Fibroblast of villous mesenchyme (primary cell): ENCODE measurements at regions not wholly inside any gene's neighbourhood (a gene's known extent, or its start where the extent isn't known, plus 50 kb on each side); places are given as distances from the start of the nearest gene placed in this dataset.

Source experiments
- DNase-seq: peaks from one replicate; pipeline ENCODE4 v3.0.0-alpha.2; 2010; ENCODE audit warnings: low read depth
- H3K4me3 ChIP-seq: 2 replicates; pipeline ENCODE4 v1.5.1; 2011; ENCODE audit warnings: low read depth, mild to moderate bottlenecking, low read length
- TF ChIP-seq, protein P1 (sequence below): IDR thresholded peaks from 2 replicates; pipeline ENCODE4 v1.5.1; 2012; ENCODE audit warnings: low read depth, mild to moderate bottlenecking, low read length; ENCODE audit not compliant: insufficient read depth

DNA sequence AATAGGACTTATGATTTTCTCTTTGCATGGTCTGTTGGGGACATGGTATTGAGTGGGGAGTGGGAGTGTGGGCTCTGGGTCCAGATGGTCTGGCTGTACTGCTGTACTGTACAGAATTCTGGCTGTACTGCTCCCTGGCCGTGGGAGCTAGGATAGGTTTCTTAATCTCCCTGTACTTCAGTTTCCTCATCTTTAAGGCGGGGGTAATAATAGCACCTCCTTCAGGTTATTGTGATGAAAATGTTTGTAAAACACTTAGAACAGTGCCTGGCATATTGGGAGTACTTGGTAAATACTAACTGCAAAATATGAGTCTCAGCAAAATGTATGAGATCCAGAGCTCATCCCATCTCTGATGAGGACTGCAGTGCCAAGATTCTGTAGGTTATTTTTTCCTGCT is 198.6 kb downstream of the KIF18A start:
- TF ChIP-seq, protein P1, sequence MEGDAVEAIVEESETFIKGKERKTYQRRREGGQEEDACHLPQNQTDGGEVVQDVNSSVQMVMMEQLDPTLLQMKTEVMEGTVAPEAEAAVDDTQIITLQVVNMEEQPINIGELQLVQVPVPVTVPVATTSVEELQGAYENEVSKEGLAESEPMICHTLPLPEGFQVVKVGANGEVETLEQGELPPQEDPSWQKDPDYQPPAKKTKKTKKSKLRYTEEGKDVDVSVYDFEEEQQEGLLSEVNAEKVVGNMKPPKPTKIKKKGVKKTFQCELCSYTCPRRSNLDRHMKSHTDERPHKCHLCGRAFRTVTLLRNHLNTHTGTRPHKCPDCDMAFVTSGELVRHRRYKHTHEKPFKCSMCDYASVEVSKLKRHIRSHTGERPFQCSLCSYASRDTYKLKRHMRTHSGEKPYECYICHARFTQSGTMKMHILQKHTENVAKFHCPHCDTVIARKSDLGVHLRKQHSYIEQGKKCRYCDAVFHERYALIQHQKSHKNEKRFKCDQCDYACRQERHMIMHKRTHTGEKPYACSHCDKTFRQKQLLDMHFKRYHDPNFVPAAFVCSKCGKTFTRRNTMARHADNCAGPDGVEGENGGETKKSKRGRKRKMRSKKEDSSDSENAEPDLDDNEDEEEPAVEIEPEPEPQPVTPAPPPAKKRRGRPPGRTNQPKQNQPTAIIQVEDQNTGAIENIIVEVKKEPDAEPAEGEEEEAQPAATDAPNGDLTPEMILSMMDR, result no peak
- DNase-seq, result no peak
- H3K4me3 ChIP-seq, result no peak overlapping the region

DNA sequence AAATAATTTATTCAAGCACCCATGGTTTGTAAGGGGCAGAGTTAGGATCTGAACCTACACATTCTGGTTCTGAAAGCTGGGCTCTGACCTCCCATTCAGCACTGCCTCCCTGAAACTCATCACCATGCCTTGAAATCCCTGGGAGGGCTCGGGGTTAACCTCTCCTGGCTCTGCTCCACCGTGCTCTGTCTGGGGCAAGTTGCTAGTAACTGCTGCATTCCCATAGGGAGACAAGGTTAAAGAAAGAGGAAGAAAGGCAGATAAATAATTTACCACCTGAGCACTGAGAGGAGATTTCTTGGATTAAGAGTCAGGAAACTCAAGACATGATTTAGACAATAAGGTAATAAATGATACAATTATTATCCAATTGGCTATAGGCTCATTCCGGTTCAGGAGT is 199.3 kb downstream of the KIF18A start:
- no peak overlapping the region for H3K4me3 ChIP-seq
- DNase-seq, result no peak
- TF ChIP-seq, protein P1, result no peak

DNA sequence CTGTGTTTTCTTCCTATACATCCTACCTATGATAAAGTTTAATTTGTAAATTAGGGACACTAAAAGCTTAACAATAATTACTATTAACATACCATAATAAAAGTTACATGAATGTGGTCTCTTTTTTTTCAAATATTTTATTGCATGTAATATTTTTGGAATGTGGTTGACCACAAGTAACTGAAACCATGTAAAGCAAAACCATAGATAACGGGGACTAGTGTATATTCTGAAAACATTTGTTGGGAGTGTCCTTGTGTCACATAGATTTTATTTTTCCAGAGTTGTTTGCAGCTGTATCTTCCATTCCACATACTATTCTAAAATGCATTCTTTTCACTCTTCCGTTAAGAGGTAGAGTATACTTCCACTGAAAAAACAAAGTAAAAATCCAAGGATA is 200.4 kb downstream of the KIF18A start:
- TF ChIP-seq, protein P1, result no peak
- DNase-seq, result peak; percentile 27
- H3K4me3 ChIP-seq, result no peak overlapping the region

DNA sequence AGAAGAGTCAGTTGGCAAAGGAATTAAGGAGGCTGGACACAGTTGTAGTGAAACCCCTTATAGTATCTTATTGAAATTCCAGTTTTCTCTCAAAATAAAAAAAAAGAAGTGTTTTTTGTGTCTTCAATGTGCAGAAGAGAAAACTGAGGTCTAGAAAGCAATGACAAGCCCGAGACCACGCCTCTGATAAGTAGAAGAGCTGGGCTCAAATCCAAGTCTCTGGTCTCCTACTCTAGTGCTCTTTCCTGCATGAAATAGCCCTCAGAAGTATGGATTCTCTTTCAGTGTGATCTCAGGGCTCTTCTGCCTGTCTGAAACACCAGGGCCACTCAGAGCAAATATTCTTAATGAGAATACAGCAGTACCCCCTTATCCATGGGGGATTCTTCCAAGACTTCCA is 200.9 kb downstream of the KIF18A start:
- H3K4me3 ChIP-seq, result no peak overlapping the region
- TF ChIP-seq, protein P1, result no peak
- no peak for DNase-seq

DNA sequence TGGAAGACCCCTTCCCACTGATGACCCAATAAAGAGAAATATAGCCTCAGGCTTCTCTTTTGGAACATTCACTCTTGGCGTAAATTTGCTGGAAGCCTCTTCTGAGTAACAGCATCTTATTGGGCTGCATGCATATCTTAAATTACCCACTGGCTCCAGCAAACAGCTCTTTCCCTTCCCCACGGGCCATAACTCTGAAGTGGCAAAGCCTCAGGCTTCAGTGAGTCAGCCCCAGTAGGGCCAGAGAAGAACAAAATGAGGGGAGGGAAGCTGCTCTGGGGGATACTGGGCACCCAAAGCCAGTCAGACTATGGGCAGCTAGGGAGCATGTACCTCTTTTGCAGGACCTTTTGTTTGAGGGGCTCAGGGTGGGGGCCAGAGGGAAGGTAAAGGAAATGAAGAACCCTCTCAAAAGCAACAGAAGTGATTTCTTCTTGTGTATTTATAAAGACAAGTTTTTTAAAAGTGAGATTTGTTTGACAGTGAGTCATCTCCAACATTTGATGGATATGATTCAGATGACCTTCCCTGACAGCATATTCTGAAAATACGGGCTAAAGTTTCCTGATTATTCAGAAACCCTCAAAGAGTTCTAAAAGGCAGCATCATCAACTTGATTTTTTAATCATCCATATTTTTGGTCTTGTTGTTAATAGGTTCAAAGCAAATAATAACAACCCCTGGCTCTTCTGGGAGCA is 203.4 kb downstream of the KIF18A start:
- DNase-seq, result no peak
- H3K4me3 ChIP-seq, result no peak overlapping the region

DNA sequence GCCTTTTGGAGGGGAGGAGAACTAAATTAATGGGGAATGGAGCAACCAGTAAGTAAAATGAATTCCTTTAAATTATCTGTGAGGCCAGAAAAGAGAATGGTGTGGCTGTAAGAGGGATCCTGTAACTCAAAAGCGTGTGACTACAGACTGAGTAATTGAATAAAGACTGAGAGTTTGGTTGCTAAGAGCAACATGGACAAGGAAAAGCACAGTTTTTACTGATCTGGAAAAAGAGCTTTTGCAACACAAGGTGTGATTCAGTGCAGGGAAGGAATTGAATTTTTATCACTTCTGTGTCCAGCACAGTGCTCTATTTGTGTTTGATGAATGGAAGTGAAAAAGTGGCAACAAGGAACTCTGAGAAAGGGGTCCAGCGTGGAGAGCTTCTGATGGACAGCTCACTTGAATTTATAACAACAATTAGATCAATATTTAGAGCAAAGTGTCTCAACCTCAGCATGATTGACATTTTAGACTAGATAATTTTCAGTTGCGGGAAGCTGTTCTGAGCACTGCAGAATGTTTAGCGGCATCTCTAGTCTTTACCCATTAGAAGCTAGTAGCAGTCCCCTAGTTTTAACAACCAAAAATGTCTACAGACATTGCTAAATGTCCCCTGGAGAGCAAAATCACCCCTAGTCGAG is 202.8 kb upstream of the BDNF start:
- TF ChIP-seq, protein P1, result no peak
- DNase-seq, result no peak
- no peak overlapping the region for H3K4me3 ChIP-seq

More for the DNA sequence above, 203.4 kb downstream of the KIF18A start:
- TF ChIP-seq, protein P1, result no peak
